Right lobe of liver (tissue), 6 donors: ENCODE measurements at regions not wholly inside any gene's neighbourhood (a gene's known extent, or its start where the extent isn't known, plus 50 kb on each side); places are given as distances from the start of the nearest gene placed in this dataset.

Experiments used
- ATAC-seq, 4 donors: fragments of 200-7000 bp; cut with Tn5 transposase; one replicate each; pipeline ENCODE4 v1.9.1; 2020; ENCODE audit warnings: mild to moderate bottlenecking in 4 of 4, moderate library complexity in 4 of 4
- DNase-seq, 3 donors: peaks; one replicate each; pipeline ENCODE4 v3.0.0-alpha.2; 2020
- H3K27ac ChIP-seq, 3 donors: fragments of 200-600 bp; one replicate each; pipeline ENCODE4 v1.8.0; 2022
- H3K27me3 ChIP-seq, 2 donors: fragments of 200-600 bp; one replicate each; pipeline ENCODE4 v1.8.0; 2022
- H3K36me3 ChIP-seq, 4 donors: fragments of 200-600 bp; sonication (generic) in 1 of 4; one replicate each; pipeline versions ENCODE4 v1.5.1 to v1.8.0; 2017 to 2022; ENCODE audit warnings: control low read depth in 1 of 4
- H3K4me1 ChIP-seq, 4 donors: fragments of 200-600 bp; sonication (generic) in 1 of 4; one replicate each; pipeline versions ENCODE4 v1.5.1 to v1.8.0; 2017 to 2022; ENCODE audit warnings: control low read depth in 1 of 4
- H3K4me3 ChIP-seq, 3 donors: fragments of 200-600 bp; one replicate each; pipeline ENCODE4 v1.8.0; 2022
- H3K9me3 ChIP-seq, 4 donors: fragments of 200-600 bp; sonication (generic) in 1 of 4; one replicate each; pipeline versions ENCODE4 v1.5.1 to v1.8.0; 2017 to 2022; ENCODE audit warnings: control low read depth in 1 of 4
- CTCF ChIP-seq, 4 donors: fragments of 200-600 bp in 3 of 4; fragments of 450-650 bp in 1 of 4; IDR thresholded peaks; one replicate each; pipeline versions ENCODE4 v1.5.1 to v1.8.0; 2016 to 2022; ENCODE audit warnings: antibody characterized with exemption in 4 of 4, mild to moderate bottlenecking in 2 of 4
- POLR2A ChIP-seq: fragments of 450-650 bp; IDR thresholded peaks from one replicate; pipeline ENCODE4 v1.6.1; 2017; ENCODE audit warnings: antibody characterized with exemption, mild to moderate bottlenecking
- WGBS: methylation state at CpG from one replicate; pipeline ENCODE4 v1.1.6; 2018; ENCODE audit warnings: low coverage, low lambda C conversion rate; ENCODE audit not compliant: insufficient coverage; ENCODE audit errors: missing lambda C conversion rate; 5-methylcytosine and 5-hydroxymethylcytosine counted together
- intact Hi-C, 2 donors: fragments of 100-400 bp; cut with DNase I; formaldehyde crosslinking; loops; one replicate each; pipeline versions ENCODE4 v1.11.2 to v1.14.1; 2022
- donor health status: DM: no; HTN: yes; CAD: no.
- donor health status: DM: no; HTN: no; CAD: no.
- donor health status: DM: no; HTN: no; CAD: no.
- donor health status: DM: no; HTN: yes; CAD: no.
- donor health status: DM: no; HTN: yes; CAD: no.

- H3K27me3 ChIP-seq: no peaks in the 10 kb centered on the region
- H3K4me3 ChIP-seq: no peak overlapping the region
- H3K36me3 ChIP-seq: no peaks in the 10 kb centered on the region
- peaks cover 0 to 59% (median 24%) of the 10 kb centered on the region in 4 donors for H3K4me1 ChIP-seq
- H3K27ac ChIP-seq: peak overlapping the region in 2 of 3 donors; percentile 24 to 58
- no peaks in the 10 kb centered on the region for H3K9me3 ChIP-seq
- intact Hi-C loops: loop anchor here in 1 of 2 donors (5.0 kb wide), 1 partner anchor 161 kb away; no protein-coding TSS in a partner anchor
- WGBS: 88% methylated on average over 10 of the region's 11 CpGs
- DNase-seq (no peak), ATAC-seq (no peak)
- TF ChIP-seq POLR2A (no peak), CTCF (IDR thresholded peaks at IDR 0.05) (no peak)
These were observed 97.3 kb upstream of the NHSL1 start for GRCh38 chr6:138596591-138596990.

GRCh38 chr6:138597336-138597735 lies 98.0 kb upstream of the NHSL1 start:
- intact Hi-C loops: loop anchor here in 1 of 2 donors (5.0 kb wide), 1 partner anchor 160 kb away; no protein-coding TSS in a partner anchor
- ATAC-seq: peak in 2 of 4 donors; percentile 25 to 30
- H3K27ac ChIP-seq: peak overlapping the region in 2 of 3 donors; percentile 24 to 58
- no peaks in the 10 kb centered on the region for H3K9me3 ChIP-seq
- H3K4me3 ChIP-seq: no peak overlapping the region
- DNase-seq: no peak
- TF ChIP-seq POLR2A (no peak), CTCF (IDR thresholded peaks at IDR 0.05) (no peak)
- peaks cover 0 to 60% (median 25%) of the 10 kb centered on the region in 4 donors for H3K4me1 ChIP-seq
- no peaks in the 10 kb centered on the region for H3K27me3 ChIP-seq
- 39% methylated on average over 7 of the region's 7 CpGs for WGBS
- no peaks in the 10 kb centered on the region for H3K36me3 ChIP-seq

- Histone ChIP-seq H3K4me3 (no peak overlapping the region), H3K9me3 (no peaks in the 10 kb centered on the region), H3K27ac (peak overlapping the region; percentile 29 to 58 (median 30)), H3K27me3 (no peaks in the 10 kb centered on the region), H3K4me1 (peaks cover 0 to 52% (median 20%) of the 10 kb centered on the region in 4 donors), H3K36me3 (no peaks in the 10 kb centered on the region)
- TF ChIP-seq CTCF (IDR thresholded peaks at IDR 0.05) (no peak), POLR2A (no peak)
- DNase-seq (no peak), ATAC-seq (peak; percentile 62 to 74 (median 68))
- WGBS: 38% methylated on average over 3 of the region's 3 CpGs
- intact Hi-C loops: loop anchor here in 1 of 2 donors (5.0 kb wide), 1 partner anchor 159 kb away; no protein-coding TSS in a partner anchor
These were observed 99.4 kb upstream of the NHSL1 start for GRCh38 chr6:138598562-138599173.

GRCh38 chr6:138600261-138600660 lies 101.0 kb upstream of the NHSL1 start:
- no peak for DNase-seq
- peak in 3 of 4 donors; percentile 16 to 51 (median 31) for ATAC-seq
- H3K4me1 ChIP-seq: peaks cover 0 to 49% (median 13%) of the 10 kb centered on the region in 4 donors
- peak overlapping the region; percentile 6 to 58 (median 17) for H3K27ac ChIP-seq
- no peak overlapping the region for H3K4me3 ChIP-seq
- intact Hi-C loops: no loop called here
- H3K27me3 ChIP-seq: no peaks in the 10 kb centered on the region
- no peaks in the 10 kb centered on the region for H3K9me3 ChIP-seq
- TF ChIP-seq POLR2A (no peak), CTCF (IDR thresholded peaks at IDR 0.05) (no peak)
- H3K36me3 ChIP-seq: no peaks in the 10 kb centered on the region
